Stimulated activated naive CD8-positive, alpha-beta T cell treated with anti-CD3 and anti-CD28 coated beads, Interleukin-15, Interleukin-2, amounts not matched to agents 100 U/mL and 50 U/mL, for 24 hours (primary cell): ENCODE measurements at regions not wholly inside any gene's neighbourhood (a gene's known extent, or its start where the extent isn't known, plus 50 kb on each side); places are given as distances from the start of the nearest gene placed in this dataset.
"Not testable (repeated sequence)": the region's sequence is repeated elsewhere in the genome, so short reads cannot be mapped to it uniquely, and the experiment has no call there.

ENCODE experiments used
- ATAC-seq: fragments of 150-1000 bp; cut with Tn5 transposase; one replicate; pipeline ENCODE4 v1.10.0; 2021
- DNase-seq: peaks from one replicate; pipeline ENCODE4 v3.0.0; 2021

DNA sequence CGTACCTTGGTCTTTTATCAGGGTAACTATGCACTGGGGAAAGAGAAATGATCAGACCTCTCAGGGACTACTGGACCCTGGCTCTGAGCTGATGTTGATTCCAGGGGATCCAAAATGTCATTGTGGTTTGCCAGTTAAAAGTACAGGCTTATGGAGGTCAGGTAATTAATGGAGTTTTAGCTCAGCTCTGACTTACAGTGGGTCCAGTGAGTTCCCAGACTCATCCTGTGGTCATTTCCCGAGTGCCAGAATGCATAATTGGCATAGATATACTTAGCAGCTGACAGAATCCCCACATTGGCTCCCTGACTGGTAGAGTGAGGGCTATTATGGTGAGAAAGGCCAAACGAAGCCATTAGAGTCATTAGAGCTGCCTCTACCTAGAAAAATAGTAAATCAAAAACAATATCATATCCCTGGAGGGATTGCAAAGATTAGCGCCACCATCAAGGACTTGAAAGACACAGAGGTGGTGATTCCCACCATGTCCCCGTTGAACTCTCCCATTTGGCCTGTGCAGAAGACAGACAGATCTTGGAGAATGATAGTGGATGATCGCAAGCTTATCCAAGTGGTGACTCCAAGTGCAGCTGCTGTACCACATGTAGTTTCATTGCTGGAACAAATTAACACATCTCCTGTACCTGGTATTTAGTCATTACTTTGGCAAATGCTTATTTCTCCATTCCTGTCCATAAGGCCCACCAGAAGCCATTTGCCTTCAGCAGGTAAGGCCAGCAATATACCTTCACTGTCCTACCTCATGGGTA is 152.4 kb downstream of the THBS2 start:
- ATAC-seq (no peak), DNase-seq (no peak)

DNA sequence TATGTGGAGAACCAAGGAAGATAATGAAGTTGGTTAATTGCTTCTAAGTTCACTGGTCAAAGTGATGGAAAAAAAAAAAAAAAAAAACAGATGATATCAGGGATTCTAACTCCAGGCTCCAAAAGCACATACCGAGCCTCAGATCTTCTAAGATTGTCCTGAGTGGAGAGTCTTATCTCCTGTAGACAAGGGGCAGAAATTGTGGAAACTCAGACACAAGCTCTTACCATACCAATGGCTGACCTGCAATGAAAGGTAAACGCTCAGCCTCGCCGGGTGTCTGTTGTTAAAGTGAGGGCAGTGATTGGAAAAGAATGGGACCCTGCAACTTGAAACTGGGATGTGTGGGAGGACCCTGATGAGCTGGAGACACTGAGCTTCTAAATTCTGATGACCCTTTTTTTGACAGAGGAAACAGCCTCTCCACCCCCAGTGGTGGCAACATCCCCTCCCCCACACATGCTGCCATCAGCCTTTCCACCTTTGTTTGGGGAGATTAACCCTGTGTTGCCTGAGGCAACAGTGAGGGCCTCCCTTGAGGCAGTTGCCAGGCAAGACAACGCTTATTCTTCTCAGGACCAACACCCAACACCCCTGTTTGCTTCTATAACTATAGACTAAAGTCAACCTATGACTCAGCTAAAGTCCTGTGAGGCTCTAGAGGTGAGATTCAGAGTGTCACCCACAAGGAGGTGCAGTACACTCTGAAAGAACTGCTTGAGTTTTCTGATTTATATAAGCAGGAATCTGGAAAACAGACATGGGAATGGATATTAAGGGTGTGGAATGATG is 154.0 kb downstream of the THBS2 start:
- DNase-seq (no peak), ATAC-seq (no peak)

DNA sequence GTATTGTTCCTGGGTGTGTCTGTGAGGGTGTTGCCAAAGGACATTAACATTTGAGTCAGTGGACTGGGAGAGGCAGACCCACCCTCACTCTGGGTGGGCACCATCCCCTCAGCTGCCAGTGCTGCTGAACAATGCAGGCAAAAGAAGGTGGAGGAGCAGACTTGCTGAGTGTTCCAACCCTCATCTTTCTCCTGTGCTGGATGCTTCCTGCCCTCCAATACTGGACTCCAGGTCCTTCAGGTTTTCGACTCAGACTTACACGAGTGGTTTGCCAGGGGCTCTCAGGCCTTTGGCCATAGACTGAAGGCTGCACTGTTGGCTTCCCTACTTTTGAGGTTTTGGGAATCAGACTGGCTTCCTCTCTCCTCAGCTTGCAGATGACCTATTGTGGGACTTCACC is 155.0 kb downstream of the THBS2 start:
- ATAC-seq, DNase-seq: not testable (repeated sequence)

DNA sequence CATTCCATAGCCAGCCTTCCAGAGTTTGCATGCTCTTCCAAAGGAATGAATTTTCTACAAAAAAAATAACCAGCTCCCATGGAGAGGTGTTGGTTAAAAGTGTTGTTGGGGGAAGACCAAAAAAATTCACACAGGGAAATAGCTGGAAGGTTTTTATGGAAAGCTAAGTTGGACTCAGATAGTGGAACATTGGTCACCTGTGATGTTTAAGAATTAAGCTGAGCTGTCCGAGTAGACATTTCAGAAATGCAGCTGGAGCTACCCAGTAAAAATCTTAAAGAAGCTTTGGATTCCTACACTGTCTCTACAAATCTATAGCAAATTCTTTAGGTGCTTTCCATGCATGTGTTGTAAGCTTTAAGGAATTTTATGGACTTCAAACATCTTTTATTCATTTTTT is 155.5 kb downstream of the THBS2 start:
- DNase-seq (no peak), ATAC-seq (no peak)

DNA sequence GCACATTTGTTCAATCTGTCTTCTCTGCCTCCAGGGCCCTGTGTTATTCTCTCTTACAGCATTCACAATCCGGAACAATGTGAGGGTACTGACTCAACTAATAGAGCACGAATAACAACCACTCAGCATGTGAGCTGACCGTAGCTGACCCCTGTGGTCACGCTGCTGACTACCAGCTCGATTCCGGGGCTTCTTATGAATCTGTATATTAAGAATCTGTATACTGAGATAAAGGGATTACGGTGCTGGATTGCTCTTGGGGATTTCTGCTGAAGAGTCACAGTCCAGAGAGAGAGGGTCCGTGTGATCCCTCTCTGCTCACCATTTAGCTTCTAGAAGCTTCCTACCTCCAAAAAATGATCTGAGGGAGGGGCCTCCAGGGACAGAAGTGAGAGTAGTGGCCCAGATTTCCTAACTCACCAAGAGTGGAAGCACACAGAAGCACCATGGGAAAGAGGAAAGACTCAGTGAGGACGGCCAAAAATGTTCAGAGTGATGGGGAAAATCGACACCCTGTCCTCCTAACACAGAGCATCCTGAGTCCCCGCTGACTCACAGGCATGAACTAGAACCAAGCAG is 156.2 kb downstream of the THBS2 start:
- ATAC-seq (no peak), DNase-seq (no peak)

DNA sequence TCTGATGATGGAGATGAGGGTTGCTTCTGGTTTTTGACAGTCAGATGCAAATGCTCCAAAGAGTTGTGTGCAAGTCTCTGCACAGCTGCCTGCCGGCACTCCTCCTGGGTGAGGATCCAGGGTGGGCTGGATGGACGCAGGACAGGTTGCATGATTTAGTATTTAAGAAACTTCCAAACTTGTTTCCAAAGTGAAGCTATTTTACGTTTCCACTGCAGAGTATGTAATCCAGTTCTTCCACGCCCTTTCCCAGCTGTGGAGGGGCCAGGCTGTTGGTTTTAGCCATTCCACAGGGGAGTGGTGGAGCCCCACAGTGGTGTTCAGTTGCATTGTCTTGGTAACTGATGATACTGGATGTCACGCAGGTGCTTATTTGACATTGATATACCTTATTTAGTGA is 157.3 kb downstream of the THBS2 start:
- ATAC-seq (no peak), DNase-seq (no peak)

DNA sequence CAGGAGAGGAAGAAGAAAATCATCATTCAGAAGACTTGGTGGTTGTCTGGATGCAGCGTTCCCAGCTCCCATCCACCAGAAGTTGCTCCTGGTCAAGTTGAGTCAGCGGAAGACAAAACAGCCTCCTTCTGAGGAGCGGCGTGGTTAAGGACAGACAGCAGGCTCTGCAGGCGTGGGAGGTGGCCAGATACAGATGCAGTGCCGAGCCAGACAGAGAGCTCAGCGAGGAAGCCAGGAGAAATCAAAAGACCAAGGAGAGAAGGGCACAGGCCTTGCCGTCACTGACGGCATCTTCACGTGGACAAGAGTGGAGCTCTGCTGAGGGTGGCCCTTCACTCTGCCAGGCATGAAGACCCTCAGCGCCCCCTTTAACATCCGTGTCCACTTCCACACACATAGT is 158.5 kb downstream of the THBS2 start:
- ATAC-seq (no peak), DNase-seq (no peak)

DNA sequence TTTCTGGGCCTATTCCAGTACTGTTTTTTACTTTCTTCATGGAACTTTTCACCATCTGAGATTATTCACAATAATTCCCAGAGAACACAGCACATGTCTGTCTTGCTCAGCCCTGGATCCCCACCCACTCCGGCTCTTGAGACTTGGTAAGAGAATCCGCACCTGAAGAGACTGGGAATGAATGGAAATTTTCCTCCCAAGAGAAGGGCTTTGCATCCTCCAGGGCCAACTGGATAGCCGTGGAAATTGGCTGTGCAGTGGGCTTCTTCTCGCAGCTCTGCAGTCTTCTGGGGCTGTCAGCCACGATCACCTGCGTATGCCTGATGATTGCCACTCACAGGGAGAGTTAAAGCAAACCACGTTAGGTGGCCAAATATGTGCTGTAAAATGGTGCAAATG is 159.1 kb downstream of the THBS2 start:
- DNase-seq (no peak), ATAC-seq (no peak)

DNA sequence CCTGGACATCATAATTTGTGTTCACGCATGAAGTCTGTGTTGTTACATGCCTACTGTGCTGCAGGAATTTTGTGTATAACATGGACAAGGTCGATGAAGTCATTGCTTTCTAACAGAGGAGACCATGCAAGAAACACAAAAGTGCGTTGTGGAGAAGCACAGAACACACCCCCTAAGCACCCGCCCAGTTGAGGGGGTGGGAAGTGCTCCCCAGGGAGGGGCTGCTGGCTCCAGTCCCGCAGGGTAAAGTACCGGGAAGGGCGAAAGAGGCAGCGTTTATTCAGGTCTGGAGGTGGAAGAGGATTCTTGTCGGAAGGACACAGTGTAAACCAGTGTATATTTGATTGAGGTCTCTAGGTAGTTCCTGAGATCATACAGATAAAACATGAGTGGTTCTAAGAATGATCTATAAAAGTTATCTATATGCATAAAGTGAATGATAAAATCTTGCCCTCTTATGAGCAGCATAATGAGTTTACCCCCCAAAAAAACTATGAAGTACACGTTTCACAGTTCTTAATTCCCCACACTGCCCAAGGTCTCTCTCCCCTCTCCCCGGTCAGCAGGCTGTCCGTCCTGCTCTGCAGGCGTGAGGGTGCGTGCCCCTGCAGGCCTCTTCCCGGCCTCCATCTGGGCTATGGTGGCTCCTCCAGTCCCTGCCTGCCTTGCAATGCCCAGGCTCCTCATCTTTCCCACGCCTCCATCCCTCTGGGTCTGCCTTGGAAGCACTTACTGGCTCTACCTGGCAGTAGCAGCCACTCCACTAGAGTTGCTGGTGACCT is 159.7 kb downstream of the THBS2 start:
- ATAC-seq (no peak), DNase-seq (no peak)

DNA sequence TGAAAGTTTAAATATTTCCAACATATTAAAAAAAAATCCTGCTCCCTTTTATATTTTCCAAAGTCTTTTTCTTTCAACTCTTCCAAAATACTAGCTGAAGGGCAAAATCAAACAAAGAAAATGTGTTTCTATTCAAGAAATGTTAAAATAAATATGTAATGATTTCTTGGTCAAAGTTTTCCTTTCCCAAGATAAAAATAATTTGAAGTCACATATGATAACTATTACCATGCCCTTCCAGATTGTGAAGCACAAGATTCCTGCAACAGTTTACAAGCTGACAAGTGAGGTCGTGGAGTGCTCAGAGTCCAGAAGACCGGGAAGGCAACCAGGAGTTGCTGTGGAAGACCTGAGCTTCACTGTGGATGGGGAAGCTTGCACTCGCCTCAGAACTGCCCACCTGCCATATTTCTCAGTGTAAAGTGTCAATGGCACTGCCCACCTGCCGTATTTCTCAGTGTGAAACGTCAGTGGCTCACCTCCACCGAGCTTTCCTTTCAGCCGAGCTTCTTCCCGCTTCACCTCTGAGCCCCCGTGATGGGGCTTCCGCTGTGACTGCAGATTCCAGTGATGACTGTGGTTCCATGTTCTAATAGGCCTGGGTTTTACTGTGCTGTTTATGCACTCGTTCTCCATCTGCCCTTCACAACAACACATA is 160.5 kb downstream of the THBS2 start:
- ATAC-seq (no peak), DNase-seq (no peak)

DNA sequence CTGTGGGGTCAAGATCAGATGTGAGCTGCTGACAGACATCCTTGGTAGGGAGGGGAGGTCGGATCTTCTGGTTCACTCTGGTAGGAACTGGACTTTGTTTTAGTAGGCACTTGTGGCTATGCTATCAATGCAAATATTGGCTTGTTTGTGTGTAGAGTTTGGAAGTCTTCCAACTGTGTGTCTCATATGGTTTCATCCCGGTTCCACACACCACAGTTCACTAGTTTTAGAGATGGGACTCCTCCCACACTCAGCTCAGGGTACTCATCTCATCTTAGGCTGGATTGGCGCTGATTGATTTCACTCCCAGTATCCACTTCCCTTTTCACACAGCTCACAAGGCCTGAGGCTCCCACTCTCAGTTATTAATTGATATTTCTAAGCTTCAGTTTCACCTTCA is 161.3 kb downstream of the THBS2 start:
- no peak for DNase-seq
- ATAC-seq = no peak

DNA sequence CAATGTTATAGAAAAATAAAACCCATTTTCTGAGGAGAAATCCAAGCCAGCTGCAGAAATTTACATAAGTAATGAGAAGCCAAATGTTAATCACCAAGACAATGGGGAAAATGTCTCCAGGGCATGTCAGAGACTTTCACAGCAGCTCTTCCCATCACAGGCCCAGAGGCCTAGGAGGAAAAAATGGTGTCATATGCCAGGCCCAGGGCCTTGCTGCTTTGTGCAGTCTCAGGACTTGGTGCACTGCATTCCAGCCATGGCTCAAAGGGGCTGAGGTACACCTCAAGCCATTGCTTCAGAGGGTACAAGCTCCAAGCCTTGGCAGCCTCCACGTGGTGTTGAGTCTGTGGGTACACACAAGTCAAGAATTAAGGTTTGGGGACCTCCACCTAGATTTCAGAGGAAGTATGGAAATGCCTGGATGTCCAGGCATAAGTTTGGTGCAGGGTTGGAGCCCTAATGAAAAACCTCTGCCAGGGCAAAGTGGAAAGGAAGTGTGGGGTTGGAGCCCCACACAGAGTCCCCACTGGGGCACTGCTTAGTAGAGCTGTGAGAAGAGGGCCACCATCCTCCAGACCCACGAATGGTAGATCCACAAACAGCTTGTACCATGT is 163.0 kb downstream of the THBS2 start:
- DNase-seq, ATAC-seq: not testable (repeated sequence)

DNA sequence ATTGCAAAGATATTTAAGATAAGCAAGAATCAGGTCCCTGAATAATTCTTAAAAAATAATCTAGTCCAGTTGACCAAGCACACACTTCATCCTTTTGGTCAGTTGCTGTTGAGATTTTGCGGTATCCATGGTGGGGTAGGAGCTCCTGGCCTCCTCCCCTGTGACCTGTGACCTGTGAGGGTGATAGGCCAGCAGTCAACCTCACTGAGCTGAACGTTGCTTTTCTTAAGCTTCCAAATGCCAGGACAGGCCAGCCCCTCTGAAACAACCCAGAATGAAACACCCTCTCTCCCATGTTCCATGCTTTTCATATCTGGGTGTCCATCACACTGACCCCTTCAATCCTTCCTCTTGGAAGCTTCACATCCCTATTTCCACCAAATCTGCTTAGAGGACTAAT is 164.9 kb downstream of the THBS2 start:
- no peak for DNase-seq
- no peak for ATAC-seq

DNA sequence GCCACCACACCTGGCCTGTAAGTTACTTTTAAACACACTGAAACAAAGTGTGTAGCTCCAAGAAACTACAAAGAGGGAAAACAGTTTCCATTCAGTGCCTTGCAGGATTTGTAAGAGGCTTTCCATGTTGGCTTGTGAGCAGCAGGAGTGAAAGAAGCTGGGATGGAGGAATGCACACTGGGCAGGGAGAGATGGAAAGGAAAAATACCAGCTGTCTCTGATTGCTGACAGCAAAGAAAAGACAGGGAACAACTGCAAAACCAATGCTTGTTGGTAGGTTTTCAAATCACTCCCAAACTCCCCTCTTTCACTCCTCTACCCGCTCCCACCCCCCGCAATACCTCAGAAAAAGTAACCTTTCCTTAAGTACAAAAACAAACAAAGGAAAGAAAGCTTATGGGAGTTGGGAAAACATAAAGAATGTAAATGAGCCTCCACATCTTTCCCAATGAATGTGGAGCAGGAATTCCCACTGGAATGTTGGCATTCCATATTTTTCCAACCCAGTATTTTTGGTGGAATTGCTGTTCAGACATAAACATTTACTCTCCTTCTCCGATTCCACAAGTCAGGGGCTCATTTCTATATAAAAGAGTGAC is 166.1 kb downstream of the THBS2 start:
- DNase-seq = no peak
- no peak for ATAC-seq

DNA sequence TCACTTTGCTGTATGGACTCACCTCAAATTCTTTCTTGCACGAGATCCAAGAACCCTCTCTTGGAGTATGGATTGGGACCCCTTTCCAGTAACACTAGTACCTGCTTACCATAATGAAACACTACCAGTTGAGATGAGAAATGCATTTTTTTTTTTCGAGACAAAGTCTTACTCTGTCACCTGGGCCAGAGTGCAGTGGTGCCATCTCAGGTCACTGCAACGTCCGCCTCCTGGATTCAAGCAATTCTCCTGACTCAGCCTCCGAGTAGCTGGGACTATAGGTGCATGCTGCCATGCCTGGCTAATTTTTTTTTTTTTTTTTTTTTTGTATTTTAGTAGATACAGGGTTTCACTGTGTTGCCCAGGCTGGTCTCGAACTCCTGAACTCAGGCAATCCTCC is 167.0 kb downstream of the THBS2 start:
- ATAC-seq, DNase-seq: not testable (repeated sequence)

DNA sequence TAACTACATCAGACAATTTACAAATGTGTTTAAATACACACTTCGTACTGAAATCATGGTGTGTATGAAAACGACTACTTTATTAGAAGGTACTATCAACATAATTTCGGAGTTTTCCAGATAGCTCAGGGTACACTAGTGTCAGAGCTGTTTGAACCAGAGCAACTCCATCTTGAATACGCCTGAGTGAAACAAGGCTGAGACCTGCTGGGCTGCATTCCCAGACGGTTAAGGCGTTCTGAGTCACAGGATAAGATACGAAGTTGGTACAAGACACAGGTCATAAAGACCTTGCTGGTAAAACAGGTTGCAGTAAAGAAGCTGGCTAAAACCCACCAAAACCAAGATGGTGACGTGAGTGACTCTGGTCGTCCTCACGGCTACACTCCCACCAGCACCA is 167.6 kb downstream of the THBS2 start:
- ATAC-seq (no peak), DNase-seq (no peak)

DNA sequence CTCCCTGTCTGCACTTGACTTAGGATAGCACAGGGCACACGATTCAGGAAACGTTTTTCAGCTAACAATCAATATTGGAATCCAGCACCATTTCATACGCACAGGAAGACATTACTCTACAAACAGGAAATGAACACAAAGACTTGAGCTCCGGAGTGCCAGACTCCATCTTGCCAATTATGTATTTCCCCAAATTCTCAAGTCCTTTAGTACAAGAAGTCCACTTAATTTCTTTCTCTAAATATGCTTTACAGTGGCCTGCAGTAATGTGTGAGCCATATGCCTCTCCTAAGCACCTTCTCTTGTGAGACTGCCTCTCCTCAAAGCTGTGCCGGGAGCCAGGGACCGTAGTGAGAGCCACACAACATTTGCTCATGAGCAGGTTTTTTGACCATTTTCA is 168.2 kb downstream of the THBS2 start:
- DNase-seq (no peak), ATAC-seq (no peak)

DNA sequence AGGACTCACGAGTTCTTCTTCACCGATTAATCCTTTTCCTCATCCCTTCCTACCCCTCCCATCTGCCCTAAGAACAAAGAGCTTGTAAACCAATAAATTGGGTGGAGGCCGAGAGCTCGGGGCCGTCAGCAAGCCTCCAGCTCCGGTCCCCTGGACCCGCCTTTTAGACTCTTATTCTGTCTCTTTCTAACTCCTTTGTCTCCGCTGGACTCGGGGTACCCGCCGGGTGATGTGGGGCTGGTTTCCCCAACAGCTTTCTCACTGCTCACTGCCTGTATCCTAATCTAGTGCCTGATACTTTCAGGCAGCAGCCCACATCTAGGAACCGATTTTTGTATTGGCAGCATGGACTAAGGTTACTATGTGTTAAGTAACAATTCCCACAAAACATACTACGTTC is 169.1 kb downstream of the THBS2 start:
- ATAC-seq, DNase-seq: not testable (repeated sequence)

DNA sequence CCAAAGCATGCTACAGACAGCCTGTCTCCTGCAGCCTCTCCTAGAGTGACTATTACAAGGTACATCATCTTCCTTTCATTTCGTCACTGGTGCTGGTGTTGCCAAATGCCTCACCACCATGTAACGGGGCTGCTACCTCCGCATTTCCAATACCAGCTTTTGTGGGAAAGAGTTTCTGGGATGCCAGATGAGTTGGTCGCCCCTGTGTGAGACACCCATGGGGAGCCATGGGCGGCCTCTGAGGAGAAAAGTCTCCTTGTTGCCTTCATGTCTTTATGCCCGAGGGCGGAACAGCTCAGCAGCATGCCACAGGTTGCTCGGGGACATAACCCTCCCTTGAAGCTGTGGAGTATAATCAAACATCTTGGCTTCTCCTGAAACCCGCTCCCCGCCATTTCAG is 169.6 kb downstream of the THBS2 start:
- ATAC-seq (no peak), DNase-seq (no peak)

DNA sequence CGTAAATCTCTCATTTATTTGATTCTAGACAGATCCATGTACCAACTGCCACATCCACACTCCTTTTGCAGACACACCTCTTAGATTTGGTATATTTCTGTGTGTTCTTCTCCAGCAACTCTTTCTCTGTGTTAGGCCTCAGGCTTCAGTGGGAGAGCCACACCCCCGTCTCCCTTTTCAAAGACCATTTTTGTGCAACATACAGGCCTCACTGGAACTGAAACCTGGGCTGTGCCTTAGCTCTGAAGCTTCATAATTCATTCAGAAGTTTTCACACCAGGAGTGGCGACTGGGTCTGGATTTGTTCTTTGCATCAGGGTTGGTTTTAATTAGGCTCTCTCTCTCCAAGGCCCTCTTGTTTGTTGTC is 170.2 kb downstream of the THBS2 start:
- ATAC-seq (no peak), DNase-seq (no peak)

DNA sequence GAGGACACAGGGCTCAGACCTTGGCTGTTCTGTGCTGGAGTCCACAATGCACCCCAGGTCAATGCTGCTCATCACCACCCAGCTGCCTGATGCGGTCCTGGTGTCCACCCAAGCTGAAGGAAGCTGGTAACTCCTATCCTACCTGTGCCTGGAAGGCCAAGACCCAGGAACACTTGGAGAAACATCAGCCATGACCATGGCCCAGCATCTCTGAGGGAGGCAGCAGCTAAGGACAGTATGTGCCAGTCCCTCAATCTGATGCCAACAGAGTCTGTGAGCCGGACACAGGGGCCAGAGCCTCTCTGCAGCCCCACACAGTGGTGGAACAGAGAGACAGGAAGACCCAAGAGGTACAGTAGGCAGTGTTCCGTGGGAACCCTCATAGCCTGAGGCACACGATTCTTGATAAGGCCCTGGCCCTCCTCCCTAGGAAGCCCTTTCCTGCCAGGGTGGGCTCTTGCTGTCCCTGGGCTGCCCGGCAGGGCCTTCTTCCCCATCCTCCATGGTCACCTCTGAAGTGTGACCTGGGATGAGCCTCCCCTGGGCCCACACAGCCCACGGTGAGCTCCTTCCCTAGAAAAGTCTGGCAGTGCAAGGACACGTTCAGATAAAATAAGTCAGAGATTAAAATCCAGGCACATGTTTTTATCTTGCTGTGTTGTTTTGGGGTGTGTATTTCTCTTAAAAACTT is 170.7 kb downstream of the THBS2 start:
- ATAC-seq = no peak
- DNase-seq = no peak
